NCI-H526 treated with DMSO at 0.1 percent for 48 hours (cell line): ENCODE measurements at regions not wholly inside any gene's neighbourhood (a gene's known extent, or its start where the extent isn't known, plus 50 kb on each side); places are given as distances from the start of the nearest gene placed in this dataset.
A peak's percentile ranks its signal among the peaks of the same experiment; 100 is the strongest.
"Not testable (repeated sequence)": the region's sequence is repeated elsewhere in the genome, so short reads cannot be mapped to it uniquely, and the experiment has no call there.

Experiments
- DNase-seq: peaks from one replicate; lab custom pipeline; 2025; lab: John Stamatoyannopoulos, UW

GRCh38 chr2:16103614-16104314 lies 163.4 kb downstream of the MYCN start:
- DNase-seq = no peak

- no peak for DNase-seq
These were observed 162.6 kb downstream of the MYCN start for GRCh38 chr2:16102976-16103380.

- DNase-seq = no peak
These were observed 162.1 kb downstream of the MYCN start for GRCh38 chr2:16102358-16102975.

- DNase-seq = no peak
These were observed 160.8 kb downstream of the MYCN start for GRCh38 chr2:16101196-16101595.

GRCh38 chr2:16100006-16100405 lies 159.7 kb downstream of the MYCN start:
- no peak for DNase-seq

GRCh38 chr2:16099326-16099725 lies 159.0 kb downstream of the MYCN start:
- no peak for DNase-seq

GRCh38 chr2:16096962-16097361 lies 156.6 kb downstream of the MYCN start:
- DNase-seq = peak; percentile 100

GRCh38 chr2:16095483-16095882 lies 155.1 kb downstream of the MYCN start:
- not testable (repeated sequence) for DNase-seq

- peak; percentile 100 for DNase-seq
These were observed 154.5 kb downstream of the MYCN start for GRCh38 chr2:16094811-16095210.

- peak; percentile 100 for DNase-seq
These were observed 153.5 kb downstream of the MYCN start for GRCh38 chr2:16093639-16094529.

- no peak for DNase-seq
These were observed 152.7 kb downstream of the MYCN start for GRCh38 chr2:16092861-16093638.

GRCh38 chr2:16091576-16092282 lies 151.4 kb downstream of the MYCN start:
- peak; percentile 99 for DNase-seq

- DNase-seq = no peak
These were observed 150.6 kb downstream of the MYCN start for GRCh38 chr2:16090650-16091575.

GRCh38 chr2:16089491-16089890 lies 149.1 kb downstream of the MYCN start:
- DNase-seq = not testable (repeated sequence)

GRCh38 chr2:16088802-16089112 lies 148.4 kb downstream of the MYCN start:
- DNase-seq = no peak

- DNase-seq = no peak
These were observed 147.9 kb downstream of the MYCN start for GRCh38 chr2:16088035-16088801.

- not testable (repeated sequence) for DNase-seq
These were observed 145.8 kb downstream of the MYCN start for GRCh38 chr2:16086136-16086535.

- no peak for DNase-seq
These were observed 144.7 kb downstream of the MYCN start for GRCh38 chr2:16085073-16085472.

- DNase-seq = no peak
These were observed 143.9 kb downstream of the MYCN start for GRCh38 chr2:16084274-16084673.

GRCh38 chr2:16082276-16082675 lies 141.9 kb downstream of the MYCN start:
- no peak for DNase-seq
